HG02840 (cell line): ENCODE measurements at regions not wholly inside any gene's neighbourhood (a gene's known extent, or its start where the extent isn't known, plus 50 kb on each side); places are given as distances from the start of the nearest gene placed in this dataset.

ENCODE experiments used
- ATAC-seq: cut with Tn5 transposase; IDR thresholded peaks from one replicate; pipeline ENCODE4 v1.9.1; 2021; ENCODE audit warnings: mild to moderate bottlenecking, moderate library complexity, moderate number of reproducible peaks; ENCODE audit not compliant: unreplicated experiment, low FRiP score

GRCh38 chr18:78904179-78904531 lies 75.5 kb upstream of the SALL3 start:
- no peak for ATAC-seq

- no peak for ATAC-seq
Observed at GRCh38 chr18:78905334-78905733, 74.3 kb upstream of the SALL3 start.

GRCh38 chr18:78906066-78906465 lies 73.6 kb upstream of the SALL3 start:
- no peak for ATAC-seq

- ATAC-seq, result no peak
Observed at GRCh38 chr18:78908462-78909260, 71.0 kb upstream of the SALL3 start.

GRCh38 chr18:78911751-78912283 lies 67.8 kb upstream of the SALL3 start:
- ATAC-seq, result no peak

- ATAC-seq, result no peak
Observed at GRCh38 chr18:78912336-78912735, 67.3 kb upstream of the SALL3 start.

GRCh38 chr18:78912844-78913243 lies 66.8 kb upstream of the SALL3 start:
- no peak for ATAC-seq

- no peak for ATAC-seq
Observed at GRCh38 chr18:78913395-78913794, 66.2 kb upstream of the SALL3 start.

GRCh38 chr18:78913830-78914231 lies 65.8 kb upstream of the SALL3 start:
- no peak for ATAC-seq

- ATAC-seq, result no peak
Observed at GRCh38 chr18:78914249-78914935, 65.2 kb upstream of the SALL3 start.

GRCh38 chr18:78915446-78916008 lies 64.1 kb upstream of the SALL3 start:
- no peak for ATAC-seq

GRCh38 chr18:78918707-78919106 lies 60.9 kb upstream of the SALL3 start:
- no peak for ATAC-seq

- ATAC-seq, result no peak
Observed at GRCh38 chr18:78919956-78920355, 59.7 kb upstream of the SALL3 start.

GRCh38 chr18:78920456-78921138 lies 59.0 kb upstream of the SALL3 start:
- ATAC-seq, result no peak

- no peak for ATAC-seq
Observed at GRCh38 chr18:78922856-78923255, 56.8 kb upstream of the SALL3 start.

GRCh38 chr18:78924301-78924700 lies 55.3 kb upstream of the SALL3 start:
- no peak for ATAC-seq

- ATAC-seq, result no peak
Observed at GRCh38 chr18:78924786-78925540, 54.7 kb upstream of the SALL3 start.

GRCh38 chr18:78925557-78926242 lies 53.9 kb upstream of the SALL3 start:
- no peak for ATAC-seq

GRCh38 chr18:78926243-78926615 lies 53.4 kb upstream of the SALL3 start:
- no peak for ATAC-seq

- ATAC-seq, result no peak
Observed at GRCh38 chr18:78927156-78927555, 52.5 kb upstream of the SALL3 start.
